H54 (cell line): ENCODE measurements at regions not wholly inside any gene's neighbourhood (a gene's known extent, or its start where the extent isn't known, plus 50 kb on each side); places are given as distances from the start of the nearest gene placed in this dataset.

Experiments
- DNase-seq: peaks from one replicate; pipeline ENCODE4 v3.0.0; 2011; ENCODE audit warnings: low spot score, mixed read lengths; ENCODE audit not compliant: insufficient read length
- FAIRE-seq: peaks from 3 replicates; lab custom pipeline; 2011; peaks lifted over from hg19 to GRCh38; lab: Jason Lieb, UNC
- POLR2A ChIP-seq: IDR thresholded peaks from 2 replicates; pipeline ENCODE4 v1.6.1; 2011; ENCODE audit warnings: low read depth, mild to moderate bottlenecking, low read length

GRCh38 chr12:77388445-77389265 is 323.3 kb upstream of the E2F7 start:
- FAIRE-seq, result no peak
- no peak for TF ChIP-seq POLR2A
- DNase-seq, result no peak

DNA sequence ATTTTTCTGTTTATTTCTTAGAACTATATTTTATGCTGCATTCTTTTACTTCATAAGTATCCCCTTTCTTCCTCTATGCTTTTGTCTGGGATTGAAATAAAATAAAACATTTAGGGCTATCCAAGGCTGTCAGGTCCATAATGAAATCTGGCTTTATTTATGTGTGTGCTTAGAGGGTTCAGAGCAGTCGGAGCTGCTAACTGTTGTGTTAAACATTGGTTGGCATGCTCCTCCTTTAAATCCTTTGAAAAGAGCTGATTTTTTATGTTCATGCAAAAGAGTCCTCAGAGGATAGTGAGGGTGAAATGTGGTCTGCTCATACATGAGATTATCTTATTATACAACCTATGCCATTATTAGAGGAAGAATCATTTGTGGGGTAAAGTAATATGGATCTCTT is 322.3 kb upstream of the E2F7 start:
- no peak for TF ChIP-seq POLR2A
- no peak for DNase-seq
- no peak for FAIRE-seq

DNA sequence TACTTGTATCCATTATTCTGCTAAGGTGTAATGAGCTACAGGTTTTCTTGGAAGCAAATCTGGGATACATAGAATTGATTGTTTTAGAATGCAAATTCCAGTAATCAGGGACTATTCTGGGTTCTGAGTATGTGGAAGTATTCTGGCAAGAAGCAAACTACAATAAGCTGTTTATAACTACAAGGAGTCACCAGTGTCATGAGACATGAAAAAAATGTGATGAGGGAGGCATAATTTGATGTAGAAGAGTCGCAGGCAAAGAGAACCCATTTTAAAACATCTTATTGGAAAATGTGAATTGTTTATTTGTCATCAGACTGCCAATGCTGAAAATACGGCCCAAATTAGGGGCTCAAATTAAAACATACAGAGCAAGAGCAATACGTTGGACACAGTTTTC is 321.8 kb upstream of the E2F7 start:
- no peak for FAIRE-seq
- no peak for TF ChIP-seq POLR2A
- no peak for DNase-seq

GRCh38 chr12:77384941-77385340 is 319.6 kb upstream of the E2F7 start:
- DNase-seq (no peak), FAIRE-seq (no peak)
- no peak for TF ChIP-seq POLR2A

GRCh38 chr12:77382096-77382742 is 316.9 kb upstream of the E2F7 start:
- DNase-seq, result no peak
- no peak for TF ChIP-seq POLR2A
- no peak for FAIRE-seq

DNA sequence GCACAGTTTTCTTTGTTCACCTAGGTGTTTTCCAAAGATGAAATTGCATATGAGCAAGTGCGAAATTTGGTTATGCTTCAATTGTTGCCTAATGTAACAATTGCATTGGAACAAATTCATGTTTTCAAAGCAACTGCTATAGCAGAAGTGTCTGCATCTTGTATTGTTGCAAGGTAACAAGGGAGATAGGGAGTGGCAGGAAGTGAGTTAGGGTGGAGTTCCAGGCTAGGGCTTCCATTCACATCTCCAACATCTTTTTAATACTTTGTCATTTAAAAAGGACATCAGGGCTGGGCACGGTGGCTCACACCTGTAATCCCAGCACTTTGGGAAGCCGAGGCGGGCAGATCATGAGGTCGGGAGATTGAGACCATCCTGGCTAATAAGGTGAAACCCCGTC is 312.3 kb upstream of the E2F7 start:
- FAIRE-seq (no peak), DNase-seq (no peak)
- no peak for TF ChIP-seq POLR2A

DNA sequence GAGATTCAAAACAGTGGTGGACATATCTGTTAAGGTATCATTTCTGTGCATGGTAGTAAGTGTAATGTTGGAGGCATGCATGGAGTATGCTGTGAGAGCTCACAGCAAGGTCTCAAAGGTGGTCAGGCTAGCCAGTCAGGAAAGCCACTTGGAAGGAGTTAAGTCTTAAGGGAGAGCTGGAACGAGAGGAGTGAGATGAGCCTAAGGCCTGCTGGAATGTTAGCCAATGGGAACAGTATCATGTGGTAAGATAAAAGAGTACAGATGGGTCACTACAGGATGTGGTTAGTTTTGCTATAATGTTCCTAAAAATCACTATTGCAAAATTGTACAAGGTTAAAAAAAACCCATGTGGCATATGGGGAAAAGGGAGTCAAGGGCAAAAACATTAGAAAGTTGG is 311.7 kb upstream of the E2F7 start:
- FAIRE-seq (no peak), DNase-seq (no peak)
- no peak for TF ChIP-seq POLR2A

- FAIRE-seq (no peak), DNase-seq (no peak)
- TF ChIP-seq POLR2A, result no peak
These were observed 309.3 kb upstream of the E2F7 start for GRCh38 chr12:77374673-77375072.

- no peak for DNase-seq
- TF ChIP-seq POLR2A, result no peak
- no peak for FAIRE-seq
These were observed 307.1 kb upstream of the E2F7 start for GRCh38 chr12:77372494-77372893.

GRCh38 chr12:77372026-77372425 is 306.7 kb upstream of the E2F7 start:
- no peak for TF ChIP-seq POLR2A
- no peak for FAIRE-seq
- DNase-seq, result no peak

GRCh38 chr12:77368379-77368778 is 303.0 kb upstream of the E2F7 start:
- FAIRE-seq (no peak), DNase-seq (no peak)
- TF ChIP-seq POLR2A, result no peak

GRCh38 chr12:77366616-77367015 is 301.2 kb upstream of the E2F7 start:
- FAIRE-seq (no peak), DNase-seq (no peak)
- TF ChIP-seq POLR2A, result no peak

DNA sequence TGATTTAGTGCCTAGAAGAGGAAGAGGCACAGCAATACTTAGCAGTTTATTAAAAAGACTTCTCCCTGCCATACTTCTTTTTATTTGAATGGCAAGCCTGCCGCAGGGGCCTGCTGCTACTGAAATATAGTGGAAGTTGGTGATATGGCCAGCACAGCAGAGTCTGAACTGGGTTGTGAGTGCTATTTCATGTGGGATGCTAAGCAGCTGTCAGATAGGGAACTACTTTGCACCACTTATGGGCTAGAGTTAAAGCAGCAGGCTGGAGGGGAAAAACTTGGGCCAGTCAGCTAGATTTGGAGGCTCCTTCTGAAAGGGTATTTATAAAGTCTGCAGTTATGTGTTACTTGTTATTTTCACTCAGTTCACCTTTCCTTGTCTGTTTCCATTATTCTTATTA is 299.0 kb upstream of the E2F7 start:
- no peak for TF ChIP-seq POLR2A
- DNase-seq (no peak), FAIRE-seq (no peak)

DNA sequence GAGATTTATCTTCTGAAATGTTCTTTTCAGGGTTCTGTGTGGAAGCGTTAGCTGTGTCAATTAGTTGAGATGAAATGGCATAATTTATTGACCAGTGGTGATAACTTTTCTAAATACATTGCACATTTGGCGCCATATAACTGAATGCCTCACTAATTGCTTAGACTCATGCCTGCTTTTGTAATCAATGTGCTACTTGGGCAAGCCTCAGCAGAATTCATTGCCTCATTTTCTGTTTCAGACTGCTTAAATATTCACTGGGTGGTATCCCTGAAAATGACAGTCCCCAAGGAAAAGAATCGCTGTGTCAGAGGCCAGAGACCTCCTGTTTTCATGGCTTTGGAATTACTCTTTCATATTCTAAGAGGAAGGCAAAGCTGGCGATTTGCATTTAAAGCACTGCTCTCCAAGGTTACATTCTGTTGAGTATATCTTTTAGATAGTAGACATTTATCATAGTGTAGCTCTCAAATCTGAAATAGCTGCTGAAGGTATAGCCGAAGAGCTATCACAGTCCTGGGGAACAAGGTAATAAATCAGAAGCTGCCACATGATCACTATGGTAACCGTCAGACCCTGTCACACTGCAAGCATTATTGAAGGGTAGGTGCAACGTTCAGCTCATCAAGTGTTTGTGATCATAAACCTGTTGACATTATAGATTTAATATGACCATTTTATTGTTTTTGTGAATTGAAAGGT is 297.3 kb upstream of the E2F7 start:
- no peak for FAIRE-seq
- TF ChIP-seq POLR2A, result no peak
- no peak for DNase-seq
